T follicular helper cell (primary cell): ENCODE measurements at regions not wholly inside any gene's neighbourhood (a gene's known extent, or its start where the extent isn't known, plus 50 kb on each side); places are given as distances from the start of the nearest gene placed in this dataset.
"Not testable (repeated sequence)": the region's sequence is repeated elsewhere in the genome, so short reads cannot be mapped to it uniquely, and the experiment has no call there.

Source experiments
- DNase-seq: peaks from one replicate; pipeline ENCODE4 v3.0.0-alpha.2; 2020; ENCODE audit warnings: low read depth

- no peak for DNase-seq
Observed at GRCh38 chr12:59517522-59517921, 78.3 kb upstream of the SLC16A7 start.

- DNase-seq, result no peak
Observed at GRCh38 chr12:59500915-59501314, 94.9 kb upstream of the SLC16A7 start.

- DNase-seq, result no peak
Observed at GRCh38 chr12:59500335-59500734, 95.5 kb upstream of the SLC16A7 start.

DNA sequence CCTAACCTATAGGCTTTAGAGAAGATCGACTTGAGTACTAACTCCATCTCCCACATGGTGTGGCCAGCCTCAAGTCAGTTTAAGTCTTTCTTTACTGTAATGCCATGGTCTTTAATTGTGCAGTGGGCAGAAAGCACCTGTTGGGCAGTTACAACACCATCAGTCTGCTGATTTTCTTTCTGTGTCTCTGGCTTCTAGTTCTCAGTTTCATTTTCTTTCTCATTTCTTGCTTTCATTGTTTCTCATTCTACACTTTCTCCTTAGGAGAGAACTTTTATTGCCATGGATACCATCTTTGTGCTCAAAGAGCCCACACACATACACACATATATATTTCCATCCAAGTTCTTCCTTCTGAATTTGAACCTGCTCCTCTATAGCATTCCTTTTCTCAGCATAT, 96.1 kb upstream of the SLC16A7 start:
- no peak for DNase-seq

- DNase-seq, result no peak
Observed at GRCh38 chr12:59494617-59495016, 101.2 kb upstream of the SLC16A7 start.

- no peak for DNase-seq
Observed at GRCh38 chr12:59491877-59492276, 104.0 kb upstream of the SLC16A7 start.

DNA sequence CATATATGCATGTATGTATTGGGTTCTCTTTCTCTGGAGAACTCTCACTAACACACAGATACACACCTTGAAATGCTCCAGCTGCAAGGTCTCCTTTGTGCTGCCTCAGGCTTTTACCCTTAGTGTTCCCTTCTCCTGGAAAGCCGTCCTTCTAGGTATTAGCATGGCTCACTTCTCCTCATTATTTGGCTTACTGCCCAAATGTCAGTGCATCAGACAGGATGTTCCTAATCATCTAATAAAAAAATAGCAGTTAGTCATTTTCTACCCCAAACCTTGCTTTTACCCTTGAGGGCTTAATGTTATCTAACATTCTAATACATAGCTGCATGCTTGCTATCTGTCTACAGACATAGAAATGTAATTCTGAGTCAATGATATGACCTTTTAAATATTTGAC, 109.0 kb upstream of the SLC16A7 start:
- DNase-seq, result no peak

GRCh38 chr12:59484575-59484974, 111.3 kb upstream of the SLC16A7 start:
- DNase-seq, result no peak

- DNase-seq, result not testable (repeated sequence)
Observed at GRCh38 chr12:59474236-59474635, 121.6 kb upstream of the SLC16A7 start.

DNA sequence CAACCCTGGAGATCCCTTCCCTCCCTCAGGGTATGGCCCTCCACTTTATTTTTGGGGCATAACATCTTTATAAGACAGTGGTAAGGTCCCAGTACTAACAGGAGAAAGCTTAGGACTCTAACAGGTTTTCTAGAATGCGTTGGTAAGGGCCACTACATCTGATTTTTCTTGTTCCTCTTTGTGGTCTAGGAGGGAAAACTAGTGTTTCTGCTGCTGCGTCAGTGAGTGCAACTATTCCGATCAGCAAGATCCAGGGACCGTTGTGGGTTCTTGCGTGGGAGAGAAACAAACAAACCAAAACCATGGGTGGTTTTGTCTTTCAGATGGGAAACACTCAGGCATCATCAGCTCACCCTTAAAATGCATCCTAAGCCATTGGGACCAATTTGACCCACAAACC, 123.6 kb upstream of the SLC16A7 start:
- no peak for DNase-seq

GRCh38 chr12:59459966-59460660, 135.7 kb upstream of the SLC16A7 start:
- DNase-seq, result no peak

- no peak for DNase-seq
Observed at GRCh38 chr12:59453475-59453874, 142.4 kb upstream of the SLC16A7 start.

DNA sequence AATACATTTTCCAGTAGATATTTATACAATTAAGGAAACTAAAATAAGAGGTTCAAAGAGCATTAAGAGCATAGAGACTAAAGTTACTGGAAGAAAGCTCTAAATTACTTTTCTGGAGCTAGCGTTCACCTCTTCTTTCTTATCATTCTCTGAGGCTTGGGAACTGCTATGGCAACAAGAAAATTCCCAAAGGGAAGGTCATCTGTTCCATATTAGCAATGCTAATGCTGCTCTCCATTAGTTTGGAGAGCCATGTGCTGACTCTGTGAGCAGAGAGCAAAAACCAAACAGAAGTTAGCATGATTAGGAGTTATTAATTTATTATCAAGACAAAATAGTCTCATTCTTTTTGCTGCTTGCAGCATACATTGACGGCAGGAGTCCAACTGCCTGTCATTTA, 143.1 kb upstream of the SLC16A7 start:
- no peak for DNase-seq

DNA sequence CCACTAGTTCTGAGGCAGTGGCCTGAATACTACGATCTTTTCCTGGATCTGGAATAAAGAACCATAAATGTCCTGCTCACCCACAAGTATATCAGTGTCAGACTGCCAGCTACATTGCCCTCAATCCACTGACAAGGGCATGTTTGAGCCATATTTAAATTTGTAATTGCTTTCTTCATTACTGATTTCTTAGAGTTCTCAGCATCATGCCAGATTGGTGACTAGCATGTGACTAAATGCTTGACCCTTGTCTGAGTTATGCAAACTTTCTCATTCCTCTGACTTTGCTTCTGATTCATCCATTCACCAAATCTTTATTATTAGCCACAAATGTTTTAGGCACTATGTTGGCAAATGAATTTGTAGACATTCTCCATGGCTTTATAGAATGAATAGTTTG, 143.6 kb upstream of the SLC16A7 start:
- no peak for DNase-seq

GRCh38 chr12:59446116-59446515, 149.7 kb upstream of the SLC16A7 start:
- no peak for DNase-seq

GRCh38 chr12:59444932-59445331, 150.9 kb upstream of the SLC16A7 start:
- DNase-seq, result peak; percentile 1

DNA sequence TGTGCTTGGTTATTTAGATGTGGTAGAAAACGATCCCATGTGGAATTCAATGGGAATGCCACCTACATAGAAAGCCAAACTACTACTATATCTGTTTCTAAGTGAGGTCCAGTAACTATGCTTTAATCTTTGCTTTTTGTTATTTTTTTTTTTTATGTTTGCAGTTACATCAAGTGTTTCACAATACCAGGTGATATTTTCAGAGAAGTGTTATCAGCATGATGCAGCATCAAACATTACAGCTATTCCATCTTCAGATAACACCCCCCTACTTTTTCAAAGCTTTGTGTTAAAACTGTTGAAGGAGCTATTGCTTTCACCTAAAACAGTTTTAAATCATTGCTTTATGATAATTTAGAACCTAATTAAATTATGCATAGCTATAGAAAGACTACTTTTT, 163.8 kb upstream of the SLC16A7 start:
- DNase-seq, result no peak

- no peak for DNase-seq
Observed at GRCh38 chr12:59431266-59431665, 164.6 kb upstream of the SLC16A7 start.

- no peak for DNase-seq
Observed at GRCh38 chr12:59429766-59430165, 166.1 kb upstream of the SLC16A7 start.

DNA sequence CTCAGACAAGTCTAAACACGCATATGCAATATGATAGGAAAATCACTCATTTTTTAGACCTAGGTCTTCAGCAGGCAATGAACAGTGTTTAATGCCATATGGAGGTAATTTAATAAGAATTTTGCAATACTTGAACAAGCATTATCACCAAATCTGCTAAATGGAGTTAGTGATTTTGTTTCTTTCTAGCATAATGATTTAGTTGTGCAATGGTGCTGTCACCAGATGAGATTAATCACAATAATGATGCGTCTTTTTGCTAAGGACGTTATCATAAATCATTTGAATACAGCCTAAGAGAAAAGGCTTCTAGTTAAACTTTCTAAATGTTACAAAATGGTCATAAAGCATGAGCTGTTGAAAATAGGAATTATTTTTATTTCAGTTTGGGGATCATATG, 170.0 kb upstream of the SLC16A7 start:
- DNase-seq, result no peak

DNA sequence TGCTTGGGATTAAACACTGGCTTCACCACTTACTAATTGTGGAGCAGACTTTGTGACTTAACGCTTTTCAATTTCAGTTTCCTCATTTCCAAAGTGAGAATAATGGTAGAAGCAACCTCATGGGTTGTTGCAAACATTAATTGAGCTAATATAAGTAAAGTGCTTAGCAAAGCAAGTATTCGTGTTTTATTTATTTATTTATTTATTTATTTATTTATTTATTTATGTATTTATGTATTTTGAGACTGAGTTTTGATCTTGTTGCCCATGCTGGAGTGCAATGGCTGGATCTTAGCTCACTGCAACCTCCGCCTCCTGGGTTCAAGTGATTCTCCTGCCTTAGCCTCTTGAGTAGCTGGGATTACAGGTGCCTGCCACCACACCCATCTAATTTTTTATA, 171.2 kb upstream of the SLC16A7 start:
- DNase-seq, result not testable (repeated sequence)

DNA sequence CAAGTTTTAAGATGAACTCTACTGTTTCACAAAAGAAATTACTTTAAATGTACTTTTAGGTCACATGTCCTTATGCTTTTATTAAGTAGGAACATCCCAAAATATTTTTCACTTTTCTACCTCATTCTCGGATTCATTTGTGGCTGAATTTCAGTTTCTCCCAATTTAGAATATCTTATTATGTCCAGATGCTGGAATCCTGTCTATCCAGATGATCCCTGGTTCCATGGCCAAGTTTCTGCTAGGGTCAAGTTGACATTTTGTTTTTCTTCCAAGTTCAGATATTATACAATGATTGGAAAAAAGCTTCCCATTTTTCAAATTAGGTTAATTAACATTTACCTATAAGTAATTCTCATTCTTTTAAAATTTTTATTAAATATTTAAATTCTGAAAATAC, 181.8 kb upstream of the SLC16A7 start:
- no peak for DNase-seq

DNA sequence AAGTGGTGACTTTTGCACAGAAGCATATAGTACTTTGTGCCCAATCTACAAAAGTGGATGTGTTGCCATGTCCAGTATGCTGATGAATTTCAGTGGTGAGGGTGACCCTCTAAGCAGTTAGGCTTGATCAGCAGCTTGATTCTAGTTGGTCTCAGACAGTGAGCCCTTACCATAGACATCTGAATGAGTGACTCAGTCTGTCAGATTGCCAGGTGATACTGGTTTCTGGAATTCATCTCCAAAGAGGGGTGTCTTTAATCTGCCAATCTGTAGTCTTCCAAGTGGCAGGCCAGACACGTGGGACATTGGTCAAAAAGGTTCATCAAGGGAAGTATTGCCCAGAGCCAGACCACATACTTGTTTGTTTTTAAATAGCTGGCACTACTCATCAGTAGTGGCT, 187.4 kb upstream of the SLC16A7 start:
- DNase-seq, result no peak

- DNase-seq, result no peak
Observed at GRCh38 chr12:59407799-59408198, 188.0 kb upstream of the SLC16A7 start.
